ENCODE measurements at regions not wholly inside any gene's neighbourhood (a gene's known extent, or its start where the extent isn't known, plus 50 kb on each side); places are given as distances from the start of the nearest gene placed in this dataset.

GRCh38 chr7:25594122-25594521 is 365.8 kb upstream of the NPVF start:
- Mint-ChIP-seq H3K9me3 (peaks cover 0 to 4% (median 0%) of the 10 kb centered on the region in 3 donors), H3K4me1 (no peaks in the 10 kb centered on the region), H3K27ac (no peak overlapping the region), H3K4me3 (no peak overlapping the region), H3K27me3 (peaks cover 0 to 12% of the 10 kb centered on the region in 2 donors), H3K36me3 (no peaks in the 10 kb centered on the region)
- ChIA-PET POLR2A (no interaction called here), CTCF (no interaction called here)
- ATAC-seq (replicated peaks in 1 of 4) = no peak
- H3K27ac ChIP-seq (ENCODE audit: low read length) = no peak overlapping the region
- no peak overlapping the region for H3K4me3 ChIP-seq (ENCODE audit: control insufficient read depth in 1 of 2, extremely low read depth in 1 of 2, low read length in 1 of 2)
- no peak for DNase-seq
- no peaks in the 10 kb centered on the region for H3K9me3 ChIP-seq
- H3K36me3 ChIP-seq (ENCODE audit: control insufficient read depth in 2 of 2, extremely low read depth in 1 of 2, insufficient read depth in 1 of 2, low read length in 1 of 2) = no peaks in the 10 kb centered on the region
- no CpG with 5 or more reads among the region's 3 CpGs for WGBS (ENCODE audit: insufficient coverage)
- H3K27me3 ChIP-seq (replicated peaks in 1 of 2; ENCODE audit: control insufficient read depth in 2 of 2, extremely low read depth in 1 of 2, insufficient read depth in 2 of 2, low read length in 1 of 2) = no peaks in the 10 kb centered on the region
- H3K4me1 ChIP-seq (ENCODE audit: control insufficient read depth in 1 of 2, extremely low read depth in 1 of 2, insufficient read depth in 2 of 2, low read length in 2 of 2) = no peaks in the 10 kb centered on the region

- POLR2A ChIA-PET = no interaction called here
- Mint-ChIP-seq H3K9me3 (peaks cover 0 to 4% (median 0%) of the 10 kb centered on the region in 3 donors), H3K4me1 (no peaks in the 10 kb centered on the region), H3K4me3 (no peak overlapping the region), H3K36me3 (no peaks in the 10 kb centered on the region), H3K27me3 (peaks cover 0 to 6% of the 10 kb centered on the region in 2 donors), H3K27ac (no peak overlapping the region)
- peaks cover 0 to 2% of the 10 kb centered on the region in 2 experiments for H3K27me3 ChIP-seq (replicated peaks in 1 of 2; ENCODE audit: control insufficient read depth in 2 of 2, extremely low read depth in 1 of 2, insufficient read depth in 2 of 2, low read length in 1 of 2)
- H3K36me3 ChIP-seq (ENCODE audit: control insufficient read depth in 2 of 2, extremely low read depth in 1 of 2, insufficient read depth in 1 of 2, low read length in 1 of 2) = no peaks in the 10 kb centered on the region
- ATAC-seq (replicated peaks in 1 of 4) (no peak), DNase-seq (no peak)
- no peak overlapping the region for H3K4me3 ChIP-seq (ENCODE audit: control insufficient read depth in 1 of 2, extremely low read depth in 1 of 2, low read length in 1 of 2)
- WGBS (ENCODE audit: insufficient coverage) = no CpG with 5 or more reads among the region's 2 CpGs
- no peaks in the 10 kb centered on the region for H3K4me1 ChIP-seq (ENCODE audit: control insufficient read depth in 1 of 2, extremely low read depth in 1 of 2, insufficient read depth in 2 of 2, low read length in 2 of 2)
- H3K9me3 ChIP-seq = no peaks in the 10 kb centered on the region
- CTCF ChIA-PET = no interaction called here
- no peak overlapping the region for H3K27ac ChIP-seq (ENCODE audit: low read length)
These were observed 366.4 kb upstream of the NPVF start for GRCh38 chr7:25594728-25595127.

GRCh38 chr7:25595996-25596395 is 367.7 kb upstream of the NPVF start:
- no peak overlapping the region for H3K27ac ChIP-seq (ENCODE audit: low read length)
- H3K36me3 ChIP-seq (ENCODE audit: control insufficient read depth in 2 of 2, extremely low read depth in 1 of 2, insufficient read depth in 1 of 2, low read length in 1 of 2) = no peaks in the 10 kb centered on the region
- POLR2A ChIA-PET = interaction anchor here in 1 of 2 donors (0.7 kb wide), 1 partner anchor 14 kb away, joined by 6 read pairs; no protein-coding TSS in a partner anchor
- DNase-seq (no peak), ATAC-seq (replicated peaks in 1 of 4) (no peak)
- H3K9me3 ChIP-seq = no peaks in the 10 kb centered on the region
- H3K4me3 Mint-ChIP-seq = no peak overlapping the region
- peaks cover 0 to 4% (median 0%) of the 10 kb centered on the region in 3 donors for H3K9me3 Mint-ChIP-seq
- peaks cover 0 to 3% of the 10 kb centered on the region in 2 donors for H3K27me3 Mint-ChIP-seq
- no CpG with 5 or more reads among the region's 2 CpGs for WGBS (ENCODE audit: insufficient coverage)
- H3K4me1 Mint-ChIP-seq = no peaks in the 10 kb centered on the region
- CTCF ChIA-PET = no interaction called here
- no peaks in the 10 kb centered on the region for H3K36me3 Mint-ChIP-seq
- no peak overlapping the region for H3K27ac Mint-ChIP-seq
- peaks cover 0 to 2% of the 10 kb centered on the region in 2 experiments for H3K27me3 ChIP-seq (replicated peaks in 1 of 2; ENCODE audit: control insufficient read depth in 2 of 2, extremely low read depth in 1 of 2, insufficient read depth in 2 of 2, low read length in 1 of 2)
- no peaks in the 10 kb centered on the region for H3K4me1 ChIP-seq (ENCODE audit: control insufficient read depth in 1 of 2, extremely low read depth in 1 of 2, insufficient read depth in 2 of 2, low read length in 2 of 2)
- H3K4me3 ChIP-seq (ENCODE audit: control insufficient read depth in 1 of 2, extremely low read depth in 1 of 2, low read length in 1 of 2) = no peak overlapping the region

- POLR2A ChIA-PET = no interaction called here
These were observed 368.2 kb upstream of the NPVF start for GRCh38 chr7:25596443-25596842.

GRCh38 chr7:25597946-25598345 is 369.7 kb upstream of the NPVF start:
- Mint-ChIP-seq H3K4me1 (peaks cover 0 to 1% (median 0%) of the 10 kb centered on the region in 3 donors), H3K9me3 (peaks cover 0 to 4% (median 0%) of the 10 kb centered on the region in 3 donors), H3K36me3 (no peaks in the 10 kb centered on the region), H3K4me3 (no peak overlapping the region), H3K27ac (no peak overlapping the region), H3K27me3 (peaks cover 0 to 3% of the 10 kb centered on the region in 2 donors)
- peaks cover 0 to 2% of the 10 kb centered on the region in 2 experiments for H3K27me3 ChIP-seq (replicated peaks in 1 of 2; ENCODE audit: control insufficient read depth in 2 of 2, extremely low read depth in 1 of 2, insufficient read depth in 2 of 2, low read length in 1 of 2)
- H3K4me1 ChIP-seq (ENCODE audit: control insufficient read depth in 1 of 2, extremely low read depth in 1 of 2, insufficient read depth in 2 of 2, low read length in 2 of 2) = no peaks in the 10 kb centered on the region
- DNase-seq (no peak), ATAC-seq (replicated peaks in 1 of 4) (no peak)
- H3K36me3 ChIP-seq (ENCODE audit: control insufficient read depth in 2 of 2, extremely low read depth in 1 of 2, insufficient read depth in 1 of 2, low read length in 1 of 2) = no peaks in the 10 kb centered on the region
- H3K9me3 ChIP-seq = no peaks in the 10 kb centered on the region
- no peak overlapping the region for H3K4me3 ChIP-seq (ENCODE audit: control insufficient read depth in 1 of 2, extremely low read depth in 1 of 2, low read length in 1 of 2)
- ChIA-PET CTCF (interaction anchor here (0.6 to 0.7 kb wide), 2 partner anchors 33 to 780 kb away, joined by 3 read pairs; no protein-coding TSS in a partner anchor), POLR2A (no interaction called here)
- no peak overlapping the region for H3K27ac ChIP-seq (ENCODE audit: low read length)
- 74% methylated on average over 4 of the region's 5 CpGs for WGBS (ENCODE audit: insufficient coverage)

More at GRCh38 chr7:25596443-25596842, 368.2 kb upstream of the NPVF start:
- H3K27me3 ChIP-seq (replicated peaks in 1 of 2; ENCODE audit: control insufficient read depth in 2 of 2, extremely low read depth in 1 of 2, insufficient read depth in 2 of 2, low read length in 1 of 2) = peaks cover 0 to 2% of the 10 kb centered on the region in 2 experiments
- no peak overlapping the region for H3K4me3 ChIP-seq (ENCODE audit: control insufficient read depth in 1 of 2, extremely low read depth in 1 of 2, low read length in 1 of 2)
- no peaks in the 10 kb centered on the region for H3K4me1 Mint-ChIP-seq
- H3K9me3 Mint-ChIP-seq = peaks cover 0 to 4% (median 0%) of the 10 kb centered on the region in 3 donors
- H3K36me3 ChIP-seq (ENCODE audit: control insufficient read depth in 2 of 2, extremely low read depth in 1 of 2, insufficient read depth in 1 of 2, low read length in 1 of 2) = no peaks in the 10 kb centered on the region
- no peak overlapping the region for H3K4me3 Mint-ChIP-seq
- no peak for ATAC-seq (replicated peaks in 1 of 4)
- no peaks in the 10 kb centered on the region for H3K9me3 ChIP-seq
- no peaks in the 10 kb centered on the region for H3K4me1 ChIP-seq (ENCODE audit: control insufficient read depth in 1 of 2, extremely low read depth in 1 of 2, insufficient read depth in 2 of 2, low read length in 2 of 2)
- CTCF ChIA-PET = no interaction called here
- H3K36me3 Mint-ChIP-seq = no peaks in the 10 kb centered on the region
- H3K27ac ChIP-seq (ENCODE audit: low read length) = no peak overlapping the region
- no peak for DNase-seq
- WGBS (ENCODE audit: insufficient coverage) = 84% methylated on average over 3 of the region's 9 CpGs
- no peak overlapping the region for H3K27ac Mint-ChIP-seq
- peaks cover 0 to 3% of the 10 kb centered on the region in 2 donors for H3K27me3 Mint-ChIP-seq

- CTCF ChIA-PET = no interaction called here
These were observed 370.5 kb upstream of the NPVF start for GRCh38 chr7:25598765-25599164.

More at GRCh38 chr7:25598765-25599164, 370.5 kb upstream of the NPVF start:
- Histone ChIP-seq H3K4me3 (ENCODE audit: control insufficient read depth in 1 of 2, extremely low read depth in 1 of 2, low read length in 1 of 2) (no peak overlapping the region), H3K9me3 (no peaks in the 10 kb centered on the region), H3K36me3 (ENCODE audit: control insufficient read depth in 2 of 2, extremely low read depth in 1 of 2, insufficient read depth in 1 of 2, low read length in 1 of 2) (no peaks in the 10 kb centered on the region), H3K27ac (ENCODE audit: low read length) (no peak overlapping the region), H3K27me3 (replicated peaks in 1 of 2; ENCODE audit: control insufficient read depth in 2 of 2, extremely low read depth in 1 of 2, insufficient read depth in 2 of 2, low read length in 1 of 2) (peaks cover 0 to 2% of the 10 kb centered on the region in 2 experiments), H3K4me1 (ENCODE audit: control insufficient read depth in 1 of 2, extremely low read depth in 1 of 2, insufficient read depth in 2 of 2, low read length in 2 of 2) (no peaks in the 10 kb centered on the region)
- WGBS (ENCODE audit: insufficient coverage) = 70% methylated on average over 4 of the region's 5 CpGs
- no peak for ATAC-seq (replicated peaks in 1 of 4)
- POLR2A ChIA-PET = interaction anchor here in 1 of 2 donors (0.5 kb wide), 1 partner anchor 29 kb away, joined by 4 read pairs; no protein-coding TSS in a partner anchor
- peaks cover 0 to 1% (median 0%) of the 10 kb centered on the region in 3 donors for H3K4me1 Mint-ChIP-seq
- DNase-seq = no peak
- peaks cover 0 to 3% of the 10 kb centered on the region in 2 donors for H3K27me3 Mint-ChIP-seq
- H3K36me3 Mint-ChIP-seq = no peaks in the 10 kb centered on the region
- H3K27ac Mint-ChIP-seq = no peak overlapping the region
- no peak overlapping the region for H3K4me3 Mint-ChIP-seq
- H3K9me3 Mint-ChIP-seq = peaks cover 0 to 4% (median 0%) of the 10 kb centered on the region in 3 donors
